ENCODE measurements at regions not wholly inside any gene's neighbourhood (a gene's known extent, or its start where the extent isn't known, plus 50 kb on each side); places are given as distances from the start of the nearest gene placed in this dataset.

- Mint-ChIP-seq H3K27ac (no peak overlapping the region), H3K4me1 (no peaks in the 10 kb centered on the region), H3K36me3 (no peaks in the 10 kb centered on the region), H3K27me3 (no peaks in the 10 kb centered on the region), H3K4me3 (no peak overlapping the region), H3K9me3 (no peaks in the 10 kb centered on the region)
- H3K36me3 ChIP-seq (ENCODE audit: insufficient read depth, low read length) = no peaks in the 10 kb centered on the region
- no peak for DNase-seq
- ChIA-PET CTCF (ENCODE audit: partially characterized antibody) (no interaction called here), POLR2A (ENCODE audit: partially characterized antibody) (no interaction called here)
- no peak overlapping the region for H3K27ac ChIP-seq (ENCODE audit: low read depth, low read length)
- H3K9me3 ChIP-seq (ENCODE audit: control insufficient read depth in 1 of 2, low read length in 2 of 2) = no peaks in the 10 kb centered on the region
- intact Hi-C loops (cut with micrococcal nuclease) = no loop called here
- no peak overlapping the region for H3K4me3 ChIP-seq (ENCODE audit: low read length in 2 of 2)
- H3K4me1 ChIP-seq (ENCODE audit: insufficient read depth, low read length) = no peaks in the 10 kb centered on the region
- H3K27me3 ChIP-seq (ENCODE audit: insufficient read depth, low read length) = no peaks in the 10 kb centered on the region
Observed at GRCh38 chrY:15510288-15510687, 986.0 kb downstream of the NLGN4Y start.

DNA sequence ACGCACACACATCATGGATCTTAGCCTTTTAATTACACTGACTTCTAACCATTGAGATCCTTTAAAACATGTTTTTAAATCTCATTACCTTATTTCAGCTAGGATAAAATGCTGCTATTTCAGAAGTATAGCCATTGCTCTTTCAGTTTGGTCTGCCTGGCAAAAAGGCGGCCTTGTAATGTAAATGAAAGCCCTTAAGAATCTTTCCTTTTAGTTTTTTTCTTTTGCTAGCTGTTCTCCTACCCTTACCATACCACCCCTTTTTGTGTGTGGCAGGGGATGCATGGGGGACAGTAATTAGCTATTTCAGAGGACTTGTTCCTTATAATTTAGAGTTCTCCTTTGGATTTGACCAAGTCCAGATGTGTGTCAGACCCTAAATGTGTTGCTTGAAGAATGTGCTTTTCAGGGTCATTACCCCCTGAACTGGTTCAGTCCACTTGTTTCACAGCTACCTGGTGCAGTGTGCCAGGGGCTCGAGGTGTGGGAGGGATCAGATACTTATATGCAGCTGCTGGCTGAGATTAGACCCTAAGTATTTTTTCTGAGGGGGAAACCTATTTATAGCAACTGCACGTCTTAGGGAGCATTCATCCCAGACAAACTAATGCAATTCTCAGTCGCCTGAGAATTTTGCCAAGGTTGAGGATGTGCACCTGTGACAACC lies 986.8 kb downstream of the NLGN4Y start:
- ChIA-PET POLR2A (ENCODE audit: partially characterized antibody) (no interaction called here), CTCF (ENCODE audit: partially characterized antibody) (no interaction called here)
- Mint-ChIP-seq H3K9me3 (no peaks in the 10 kb centered on the region), H3K36me3 (no peaks in the 10 kb centered on the region), H3K27ac (no peak overlapping the region), H3K27me3 (no peaks in the 10 kb centered on the region), H3K4me1 (no peaks in the 10 kb centered on the region), H3K4me3 (no peak overlapping the region)
- no peak overlapping the region for H3K27ac ChIP-seq (ENCODE audit: low read depth, low read length)
- no peaks in the 10 kb centered on the region for H3K9me3 ChIP-seq (ENCODE audit: control insufficient read depth in 1 of 2, low read length in 2 of 2)
- no peak overlapping the region for H3K4me3 ChIP-seq (ENCODE audit: low read length in 2 of 2)
- no peaks in the 10 kb centered on the region for H3K36me3 ChIP-seq (ENCODE audit: insufficient read depth, low read length)
- H3K27me3 ChIP-seq (ENCODE audit: insufficient read depth, low read length) = no peaks in the 10 kb centered on the region
- H3K4me1 ChIP-seq (ENCODE audit: insufficient read depth, low read length) = no peaks in the 10 kb centered on the region
- intact Hi-C loops (cut with micrococcal nuclease) = no loop called here
- no peak for DNase-seq

- intact Hi-C loops (cut with micrococcal nuclease) = no loop called here
- Mint-ChIP-seq H3K4me1 (no peaks in the 10 kb centered on the region), H3K9me3 (peaks cover 0 to 3% (median 0%) of the 10 kb centered on the region in 8 donors), H3K36me3 (no peaks in the 10 kb centered on the region), H3K27me3 (peaks cover 0 to 3% of the 10 kb centered on the region in 2 donors), H3K27ac (no peak overlapping the region), H3K4me3 (no peak overlapping the region)
- no peak for DNase-seq
- Histone ChIP-seq H3K4me1 (ENCODE audit: insufficient read depth, low read length) (no peaks in the 10 kb centered on the region), H3K36me3 (ENCODE audit: insufficient read depth, low read length) (no peaks in the 10 kb centered on the region), H3K9me3 (ENCODE audit: control insufficient read depth in 1 of 2, low read length in 2 of 2) (no peaks in the 10 kb centered on the region), H3K27ac (ENCODE audit: low read depth, low read length) (no peak overlapping the region), H3K4me3 (ENCODE audit: low read length in 2 of 2) (no peak overlapping the region), H3K27me3 (ENCODE audit: insufficient read depth, low read length) (no peaks in the 10 kb centered on the region)
- ChIA-PET CTCF (ENCODE audit: partially characterized antibody) (no interaction called here), POLR2A (ENCODE audit: partially characterized antibody) (no interaction called here)
Observed at GRCh38 chrY:15535131-15535530, 1010.8 kb downstream of the NLGN4Y start.

DNA sequence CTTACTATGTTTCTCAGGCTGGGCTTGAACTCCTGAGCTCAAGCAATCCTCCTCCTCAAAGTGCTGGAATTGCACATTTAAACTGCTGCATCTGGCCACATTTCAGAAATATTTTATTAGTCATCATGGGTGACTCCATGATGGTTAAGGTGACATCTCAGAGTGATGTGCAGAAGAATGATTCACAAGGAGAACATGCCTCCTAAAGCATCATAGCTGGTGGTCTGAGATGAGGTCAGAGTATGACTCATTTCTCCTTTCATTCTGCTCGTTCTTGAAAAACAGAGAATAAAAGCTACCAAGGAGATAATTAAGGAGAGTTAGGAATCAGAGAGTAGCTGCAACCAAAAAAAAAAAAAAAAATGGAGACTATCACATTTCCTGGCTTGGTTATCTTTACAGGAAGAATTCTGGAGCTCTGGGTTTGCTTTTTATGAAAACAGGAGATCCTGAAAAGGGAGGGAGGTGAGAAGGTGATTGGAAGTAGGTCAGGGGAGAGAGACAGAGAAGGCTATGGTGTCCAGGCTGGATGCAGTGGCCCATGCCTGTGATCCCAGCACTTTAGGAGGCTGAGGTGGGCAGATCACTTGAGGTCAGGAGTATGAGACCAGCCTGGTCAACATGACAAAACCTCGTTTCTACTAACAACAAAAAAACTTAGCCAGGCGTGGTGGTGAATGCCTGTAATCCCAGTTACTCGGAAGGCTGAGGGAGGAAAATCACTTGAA lies 1011.6 kb downstream of the NLGN4Y start:
- Mint-ChIP-seq H3K27me3 (peaks cover 0 to 3% of the 10 kb centered on the region in 2 donors), H3K4me3 (no peak overlapping the region), H3K27ac (no peak overlapping the region), H3K4me1 (no peaks in the 10 kb centered on the region), H3K36me3 (no peaks in the 10 kb centered on the region), H3K9me3 (peaks cover 0 to under 1% (median 0%) of the 10 kb centered on the region in 8 donors)
- no peak for DNase-seq
- CTCF ChIA-PET (ENCODE audit: partially characterized antibody) = no interaction called here
- H3K9me3 ChIP-seq (ENCODE audit: control insufficient read depth in 1 of 2, low read length in 2 of 2) = no peaks in the 10 kb centered on the region
- no peak overlapping the region for H3K27ac ChIP-seq (ENCODE audit: low read depth, low read length)
- no peaks in the 10 kb centered on the region for H3K4me1 ChIP-seq (ENCODE audit: insufficient read depth, low read length)
- intact Hi-C loops (cut with micrococcal nuclease) = no loop called here
- no peaks in the 10 kb centered on the region for H3K27me3 ChIP-seq (ENCODE audit: insufficient read depth, low read length)
- no peak overlapping the region for H3K4me3 ChIP-seq (ENCODE audit: low read length in 2 of 2)
- no peaks in the 10 kb centered on the region for H3K36me3 ChIP-seq (ENCODE audit: insufficient read depth, low read length)
- POLR2A ChIA-PET (ENCODE audit: partially characterized antibody) = no interaction called here

GRCh38 chrY:15540516-15540915 lies 1016.2 kb downstream of the NLGN4Y start:
- no peaks in the 10 kb centered on the region for H3K9me3 ChIP-seq (ENCODE audit: control insufficient read depth in 1 of 2, low read length in 2 of 2)
- ChIA-PET CTCF (ENCODE audit: partially characterized antibody) (no interaction called here), POLR2A (ENCODE audit: partially characterized antibody) (no interaction called here)
- DNase-seq = no peak
- intact Hi-C loops (cut with micrococcal nuclease) = no loop called here
- no peak overlapping the region for H3K27ac ChIP-seq (ENCODE audit: low read depth, low read length)
- Mint-ChIP-seq H3K4me3 (no peak overlapping the region), H3K36me3 (no peaks in the 10 kb centered on the region), H3K27me3 (no peaks in the 10 kb centered on the region), H3K9me3 (no peaks in the 10 kb centered on the region), H3K4me1 (no peaks in the 10 kb centered on the region), H3K27ac (no peak overlapping the region)
- no peaks in the 10 kb centered on the region for H3K4me1 ChIP-seq (ENCODE audit: insufficient read depth, low read length)
- no peaks in the 10 kb centered on the region for H3K27me3 ChIP-seq (ENCODE audit: insufficient read depth, low read length)
- no peaks in the 10 kb centered on the region for H3K36me3 ChIP-seq (ENCODE audit: insufficient read depth, low read length)
- no peak overlapping the region for H3K4me3 ChIP-seq (ENCODE audit: low read length in 2 of 2)

DNA sequence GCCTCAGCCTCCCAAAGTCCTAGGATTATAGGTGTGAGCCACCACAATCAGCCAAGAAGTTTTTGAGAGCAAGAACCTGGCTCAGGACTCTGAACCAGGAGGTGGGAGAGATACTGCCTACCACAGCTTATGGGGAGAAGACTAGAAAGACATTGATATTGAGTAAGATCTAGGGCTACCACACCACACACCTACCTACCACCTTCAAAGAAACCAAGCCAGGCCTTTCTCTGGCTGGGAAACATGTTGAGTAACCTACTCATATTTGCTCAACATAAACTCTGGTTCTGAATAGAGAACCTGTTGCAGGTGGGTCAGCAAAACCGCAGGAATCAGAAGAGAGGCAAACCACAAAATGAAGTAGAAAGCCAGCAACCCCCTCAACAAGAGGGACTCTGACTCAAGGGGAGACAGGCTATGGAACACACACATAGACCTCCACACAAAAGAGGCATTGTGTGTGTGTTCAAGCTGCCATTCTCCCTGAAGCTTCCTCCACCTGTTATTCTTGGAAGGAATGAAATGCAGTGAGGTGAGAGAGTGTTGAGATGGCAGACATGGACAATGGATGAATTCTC lies 1021.9 kb downstream of the NLGN4Y start:
- Histone ChIP-seq H3K36me3 (ENCODE audit: insufficient read depth, low read length) (no peaks in the 10 kb centered on the region), H3K4me1 (ENCODE audit: insufficient read depth, low read length) (no peaks in the 10 kb centered on the region), H3K27ac (ENCODE audit: low read depth, low read length) (no peak overlapping the region), H3K4me3 (ENCODE audit: low read length in 2 of 2) (no peak overlapping the region), H3K27me3 (ENCODE audit: insufficient read depth, low read length) (no peaks in the 10 kb centered on the region), H3K9me3 (ENCODE audit: control insufficient read depth in 1 of 2, low read length in 2 of 2) (no peaks in the 10 kb centered on the region)
- no peak for DNase-seq
- CTCF ChIA-PET (ENCODE audit: partially characterized antibody) = no interaction called here
- no peaks in the 10 kb centered on the region for H3K4me1 Mint-ChIP-seq
- H3K27ac Mint-ChIP-seq = no peak overlapping the region
- H3K27me3 Mint-ChIP-seq = no peaks in the 10 kb centered on the region
- no peaks in the 10 kb centered on the region for H3K9me3 Mint-ChIP-seq
- no peak overlapping the region for H3K4me3 Mint-ChIP-seq
- POLR2A ChIA-PET (ENCODE audit: partially characterized antibody) = no interaction called here
- H3K36me3 Mint-ChIP-seq = no peaks in the 10 kb centered on the region
- intact Hi-C loops (cut with micrococcal nuclease) = no loop called here

DNA sequence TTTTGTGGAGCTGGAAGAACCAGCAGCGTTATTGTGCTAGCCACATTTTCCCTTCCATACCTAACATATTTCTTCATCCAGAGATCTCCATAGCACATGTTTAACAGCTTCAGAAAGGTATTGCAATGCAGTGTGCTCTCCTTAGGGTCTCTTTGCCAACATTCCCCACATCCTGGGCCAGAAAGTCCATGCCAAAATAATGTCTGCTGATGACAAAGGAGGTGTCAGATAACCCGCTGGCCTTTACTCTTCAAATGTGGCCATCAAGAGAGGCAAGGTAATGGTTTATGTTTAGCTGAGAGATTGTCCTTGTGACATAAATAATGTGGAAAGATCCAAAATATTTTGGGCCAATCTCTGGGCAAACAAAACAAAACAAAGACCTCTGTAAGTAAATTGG lies 1027.7 kb downstream of the NLGN4Y start:
- H3K27ac Mint-ChIP-seq = no peak overlapping the region
- ChIA-PET POLR2A (ENCODE audit: partially characterized antibody) (no interaction called here), CTCF (ENCODE audit: partially characterized antibody) (no interaction called here)

More for the DNA sequence above, 1027.7 kb downstream of the NLGN4Y start:
- no peak overlapping the region for H3K27ac ChIP-seq (ENCODE audit: low read depth, low read length)
- Mint-ChIP-seq H3K9me3 (no peaks in the 10 kb centered on the region), H3K27me3 (no peaks in the 10 kb centered on the region), H3K4me1 (no peaks in the 10 kb centered on the region), H3K4me3 (no peak overlapping the region), H3K36me3 (no peaks in the 10 kb centered on the region)
- no peaks in the 10 kb centered on the region for H3K9me3 ChIP-seq (ENCODE audit: control insufficient read depth in 1 of 2, low read length in 2 of 2)
- H3K36me3 ChIP-seq (ENCODE audit: insufficient read depth, low read length) = no peaks in the 10 kb centered on the region
- DNase-seq = no peak
- H3K4me3 ChIP-seq (ENCODE audit: low read length in 2 of 2) = no peak overlapping the region
- H3K4me1 ChIP-seq (ENCODE audit: insufficient read depth, low read length) = no peaks in the 10 kb centered on the region
- no peaks in the 10 kb centered on the region for H3K27me3 ChIP-seq (ENCODE audit: insufficient read depth, low read length)
- intact Hi-C loops (cut with micrococcal nuclease) = no loop called here
